Osteoblast (primary cell): ENCODE measurements at regions not wholly inside any gene's neighbourhood (a gene's known extent, or its start where the extent isn't known, plus 50 kb on each side); places are given as distances from the start of the nearest gene placed in this dataset.

Experiments used
- DNase-seq: peaks from one replicate; pipeline ENCODE4 v3.0.0; 2011; ENCODE audit warnings: low spot score, mixed read lengths; ENCODE audit not compliant: insufficient read length; ENCODE audit errors: missing footprints
- H2AFZ ChIP-seq: 2 replicates; pipeline ENCODE4 v1.6.0; 2011; ENCODE audit warnings: mild to moderate bottlenecking, low read length
- H3K27ac ChIP-seq: 2 replicates; pipeline ENCODE4 v1.5.1; 2011; ENCODE audit warnings: mild to moderate bottlenecking, low read depth, low read length, moderate library complexity
- H3K27me3 ChIP-seq: 2 replicates; pipeline ENCODE4 v1.6.0; 2012; ENCODE audit warnings: mild to moderate bottlenecking, control low read depth, inconsistent platforms, low read length, moderate library complexity; ENCODE audit not compliant: insufficient read depth
- H3K36me3 ChIP-seq: 2 replicates; pipeline ENCODE4 v1.5.1; 2011; ENCODE audit warnings: mild to moderate bottlenecking, low read length, control low read depth, moderate library complexity; ENCODE audit not compliant: insufficient read depth
- H3K4me1 ChIP-seq: 2 replicates; pipeline ENCODE4 v1.5.1; 2011; ENCODE audit warnings: mild to moderate bottlenecking, low read length, control low read depth, moderate library complexity; ENCODE audit not compliant: insufficient read depth
- H3K4me2 ChIP-seq: 2 replicates; pipeline ENCODE4 v1.6.0; 2011; ENCODE audit warnings: mild to moderate bottlenecking, low read length; ENCODE audit not compliant: insufficient read depth
- H3K4me3 ChIP-seq: fragments of 200-600 bp; sonication (generic); 3 replicates; pipeline ENCODE4 v1.5.1; 2012; ENCODE audit warnings: mild to moderate bottlenecking, low read length, inconsistent platforms; ENCODE audit not compliant: insufficient read depth
- H3K79me2 ChIP-seq: 2 replicates; pipeline ENCODE4 v1.6.0; 2012; ENCODE audit warnings: mild to moderate bottlenecking, low read length, control low read depth, inconsistent platforms; ENCODE audit not compliant: insufficient read depth
- H3K9me3 ChIP-seq: 2 replicates; pipeline ENCODE4 v1.5.1; 2011; ENCODE audit warnings: low read depth, low read length, control low read depth
- H4K20me1 ChIP-seq: 2 replicates; pipeline ENCODE4 v1.6.0; 2012; ENCODE audit warnings: mild to moderate bottlenecking, low read length, control low read depth; ENCODE audit not compliant: insufficient read depth
- TF ChIP-seq, protein P1 (sequence below): IDR thresholded peaks from 2 replicates; pipeline ENCODE4 v1.5.1; 2011; ENCODE audit warnings: mild to moderate bottlenecking, low read depth, low read length, moderate library complexity; ENCODE audit errors: extremely low read depth

DNA sequence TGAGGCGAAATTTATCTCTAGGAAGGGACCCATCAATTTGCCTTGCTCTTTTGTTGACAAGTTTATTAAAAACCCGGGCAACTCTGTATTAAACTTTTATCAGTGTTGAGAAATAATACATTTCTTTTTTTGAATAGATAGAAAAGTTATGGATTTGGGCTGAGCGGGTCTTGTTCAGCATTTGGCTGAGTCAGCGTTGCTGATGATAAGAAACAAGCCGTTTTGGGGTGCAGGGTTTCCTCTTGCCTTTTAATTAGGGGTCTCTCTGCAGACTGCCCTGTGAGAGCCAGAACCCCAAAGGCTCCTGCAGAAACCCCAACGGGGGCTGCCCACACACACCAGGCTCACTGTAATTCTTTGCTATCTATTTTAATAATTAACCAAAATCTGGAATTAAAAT, 82.1 kb upstream of the SLCO4A1 start:
- Histone ChIP-seq H3K4me2 (no peak overlapping the region), H3K36me3 (no peaks in the 10 kb centered on the region), H3K27me3 (peaks cover 55% of the 10 kb centered on the region), H2AFZ (no peak overlapping the region), H3K27ac (no peak overlapping the region), H3K79me2 (no peaks in the 10 kb centered on the region), H3K4me1 (no peaks in the 10 kb centered on the region), H3K9me3 (no peaks in the 10 kb centered on the region), H3K4me3 (no peak overlapping the region), H4K20me1 (no peaks in the 10 kb centered on the region)
- no peak for DNase-seq
- TF ChIP-seq, protein P1, sequence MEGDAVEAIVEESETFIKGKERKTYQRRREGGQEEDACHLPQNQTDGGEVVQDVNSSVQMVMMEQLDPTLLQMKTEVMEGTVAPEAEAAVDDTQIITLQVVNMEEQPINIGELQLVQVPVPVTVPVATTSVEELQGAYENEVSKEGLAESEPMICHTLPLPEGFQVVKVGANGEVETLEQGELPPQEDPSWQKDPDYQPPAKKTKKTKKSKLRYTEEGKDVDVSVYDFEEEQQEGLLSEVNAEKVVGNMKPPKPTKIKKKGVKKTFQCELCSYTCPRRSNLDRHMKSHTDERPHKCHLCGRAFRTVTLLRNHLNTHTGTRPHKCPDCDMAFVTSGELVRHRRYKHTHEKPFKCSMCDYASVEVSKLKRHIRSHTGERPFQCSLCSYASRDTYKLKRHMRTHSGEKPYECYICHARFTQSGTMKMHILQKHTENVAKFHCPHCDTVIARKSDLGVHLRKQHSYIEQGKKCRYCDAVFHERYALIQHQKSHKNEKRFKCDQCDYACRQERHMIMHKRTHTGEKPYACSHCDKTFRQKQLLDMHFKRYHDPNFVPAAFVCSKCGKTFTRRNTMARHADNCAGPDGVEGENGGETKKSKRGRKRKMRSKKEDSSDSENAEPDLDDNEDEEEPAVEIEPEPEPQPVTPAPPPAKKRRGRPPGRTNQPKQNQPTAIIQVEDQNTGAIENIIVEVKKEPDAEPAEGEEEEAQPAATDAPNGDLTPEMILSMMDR: no peak

DNA sequence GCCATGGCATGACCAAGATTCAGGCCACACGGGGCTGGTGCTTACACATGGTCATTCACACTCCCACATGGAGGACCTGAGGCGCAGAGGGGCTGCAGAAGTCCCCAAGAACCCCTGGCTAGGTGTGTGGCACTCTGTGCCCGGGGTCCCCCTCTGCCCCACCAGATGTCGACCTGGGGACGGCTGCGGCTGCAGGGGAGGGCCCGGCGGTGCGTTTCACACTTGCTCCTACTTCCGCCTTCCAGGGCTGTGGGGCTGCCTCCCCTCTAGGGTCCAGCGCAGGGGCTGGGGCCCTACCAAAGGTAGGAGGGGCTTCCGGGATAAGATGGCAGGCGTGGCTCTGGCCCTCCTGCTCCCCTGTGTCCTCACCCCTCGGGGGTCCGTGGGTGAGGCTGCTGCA, 81.1 kb upstream of the SLCO4A1 start:
- Histone ChIP-seq H2AFZ (no peak overlapping the region), H3K4me2 (no peak overlapping the region), H3K36me3 (no peaks in the 10 kb centered on the region), H3K79me2 (no peaks in the 10 kb centered on the region), H3K9me3 (no peaks in the 10 kb centered on the region), H3K27ac (no peak overlapping the region), H3K27me3 (peaks cover 47% of the 10 kb centered on the region), H3K4me1 (no peaks in the 10 kb centered on the region), H4K20me1 (no peaks in the 10 kb centered on the region), H3K4me3 (no peak overlapping the region)
- TF ChIP-seq, protein P1: no peak
- DNase-seq: no peak

DNA sequence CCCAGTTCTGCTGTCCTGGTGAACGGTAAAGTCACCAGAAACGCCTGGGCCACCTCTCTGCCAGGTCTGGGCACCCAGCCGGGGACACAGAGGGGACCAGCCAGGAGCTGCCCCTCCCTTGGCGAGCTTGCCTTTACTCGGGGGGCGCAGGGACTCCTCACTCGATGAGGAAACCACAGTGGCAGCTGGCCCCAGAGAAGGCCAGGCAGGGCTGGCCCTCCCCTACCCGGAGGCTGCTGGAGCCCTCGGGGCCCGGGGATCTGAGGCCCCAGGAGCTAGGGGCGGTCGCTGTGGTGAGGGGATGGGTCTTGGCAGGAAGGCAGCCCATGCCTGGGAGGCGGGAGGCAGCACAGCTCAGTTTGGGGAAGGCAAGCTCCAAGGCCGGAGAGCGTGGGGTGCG, 80.4 kb upstream of the SLCO4A1 start:
- no peaks in the 10 kb centered on the region for H3K4me1 ChIP-seq
- H3K4me2 ChIP-seq: no peak overlapping the region
- no peak overlapping the region for H3K27ac ChIP-seq
- H4K20me1 ChIP-seq: no peaks in the 10 kb centered on the region
- H3K9me3 ChIP-seq: no peaks in the 10 kb centered on the region
- TF ChIP-seq, protein P1: no peak
- no peak overlapping the region for H2AFZ ChIP-seq
- no peaks in the 10 kb centered on the region for H3K36me3 ChIP-seq
- H3K4me3 ChIP-seq: no peak overlapping the region
- H3K79me2 ChIP-seq: no peaks in the 10 kb centered on the region
- no peak for DNase-seq
- peaks cover 40% of the 10 kb centered on the region for H3K27me3 ChIP-seq

DNA sequence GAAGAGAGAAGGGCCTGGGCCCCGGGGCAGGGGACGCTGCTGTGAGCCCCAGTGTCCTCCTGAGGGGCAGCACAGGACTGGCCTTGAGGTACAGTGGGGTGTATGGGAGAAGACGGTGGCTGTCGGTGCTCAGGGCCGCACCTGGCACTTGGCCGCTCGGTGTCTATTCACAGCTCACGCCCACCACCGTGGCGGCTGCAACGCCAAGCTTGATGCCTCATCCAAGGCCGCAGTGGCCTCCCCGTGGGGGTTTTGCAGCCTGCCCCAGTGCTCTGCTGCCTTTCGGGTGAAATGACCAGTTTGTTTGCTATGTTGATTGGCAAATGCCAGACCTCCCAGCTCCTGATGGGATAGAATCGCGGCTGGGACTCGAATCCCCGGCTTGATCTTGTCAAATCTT, 79.5 kb upstream of the SLCO4A1 start:
- TF ChIP-seq, protein P1: no peak
- H3K27me3 ChIP-seq: peaks cover 31% of the 10 kb centered on the region

More for the DNA sequence above, 79.5 kb upstream of the SLCO4A1 start:
- H3K4me3 ChIP-seq: no peak overlapping the region
- H3K36me3 ChIP-seq: no peaks in the 10 kb centered on the region
- H3K27ac ChIP-seq: no peak overlapping the region
- H3K79me2 ChIP-seq: no peaks in the 10 kb centered on the region
- H2AFZ ChIP-seq: no peak overlapping the region
- no peaks in the 10 kb centered on the region for H3K9me3 ChIP-seq
- H3K4me2 ChIP-seq: no peak overlapping the region
- no peak for DNase-seq
- H4K20me1 ChIP-seq: no peaks in the 10 kb centered on the region
- no peaks in the 10 kb centered on the region for H3K4me1 ChIP-seq
